Type B pancreatic cell (in vitro differentiated cells): ENCODE measurements at regions not wholly inside any gene's neighbourhood (a gene's known extent, or its start where the extent isn't known, plus 50 kb on each side); places are given as distances from the start of the nearest gene placed in this dataset.
"Not testable (repeated sequence)": the region's sequence is repeated elsewhere in the genome, so short reads cannot be mapped to it uniquely, and the experiment has no call there.

Source experiments
- DNase-seq: peaks from one replicate; pipeline ENCODE4 v3.0.0; 2021; ENCODE audit warnings: mixed read lengths; ENCODE audit not compliant: unreplicated experiment; ENCODE audit errors: extremely low spot score
- H3K27ac Mint-ChIP-seq: 2 replicates; pipeline ENCODE4 v1.8.0; 2021; ENCODE audit warnings: mild to moderate bottlenecking, mixed read lengths
- H3K27me3 Mint-ChIP-seq: 2 replicates; pipeline ENCODE4 v1.8.0; 2021; ENCODE audit warnings: mixed read lengths
- H3K36me3 Mint-ChIP-seq: 2 replicates; pipeline ENCODE4 v1.8.0; 2021; ENCODE audit warnings: mixed read lengths
- H3K4me1 Mint-ChIP-seq: one replicate; pipeline ENCODE4 v1.8.0; 2021; ENCODE audit warnings: mixed read lengths; ENCODE audit not compliant: unreplicated experiment
- H3K4me3 Mint-ChIP-seq: 2 replicates; pipeline ENCODE4 v1.8.0; 2021; ENCODE audit warnings: mild to moderate bottlenecking, mixed read lengths
- H3K9me3 Mint-ChIP-seq: 2 replicates; pipeline ENCODE4 v1.8.0; 2021; ENCODE audit warnings: mixed read lengths
- CTCF ChIP-seq: fragments of 200-600 bp; sonication (generic); conservative IDR thresholded peaks from 2 replicates; pipeline ENCODE4 v1.5.0; 2021; ENCODE audit warnings: antibody characterized with exemption, mild to moderate bottlenecking

- no peak for DNase-seq
- no peak overlapping the region for H3K4me3 Mint-ChIP-seq
- H3K9me3 Mint-ChIP-seq: no peaks in the 10 kb centered on the region
- TF ChIP-seq CTCF: no peak
- no peaks in the 10 kb centered on the region for H3K36me3 Mint-ChIP-seq
- no peaks in the 10 kb centered on the region for H3K27me3 Mint-ChIP-seq
- H3K4me1 Mint-ChIP-seq: peaks cover 2% of the 10 kb centered on the region
- no peak overlapping the region for H3K27ac Mint-ChIP-seq
Measured at GRCh38 chr5:34416501-34417008, 239.6 kb upstream of the RAI14 start.

GRCh38 chr5:34420191-34420590 is 235.9 kb upstream of the RAI14 start:
- not testable (repeated sequence) for H3K27me3 Mint-ChIP-seq, H3K36me3 Mint-ChIP-seq, H3K27ac Mint-ChIP-seq, H3K4me3 Mint-ChIP-seq, H3K9me3 Mint-ChIP-seq, H3K4me1 Mint-ChIP-seq, DNase-seq

GRCh38 chr5:34436761-34437501 is 219.2 kb upstream of the RAI14 start:
- H3K36me3 Mint-ChIP-seq: no peaks in the 10 kb centered on the region
- H3K4me3 Mint-ChIP-seq: no peak overlapping the region
- H3K9me3 Mint-ChIP-seq: peaks cover 20% of the 10 kb centered on the region
- H3K27ac Mint-ChIP-seq: no peak overlapping the region
- H3K27me3 Mint-ChIP-seq: no peaks in the 10 kb centered on the region
- DNase-seq: no peak
- peaks cover 5% of the 10 kb centered on the region for H3K4me1 Mint-ChIP-seq
- no peak for TF ChIP-seq CTCF

GRCh38 chr5:34439601-34440000 is 216.5 kb upstream of the RAI14 start:
- Mint-ChIP-seq H3K36me3 (no peaks in the 10 kb centered on the region), H3K4me3 (no peak overlapping the region), H3K9me3 (peaks cover 17% of the 10 kb centered on the region), H3K27me3 (no peaks in the 10 kb centered on the region), H3K27ac (no peak overlapping the region), H3K4me1 (peaks cover 5% of the 10 kb centered on the region)
- TF ChIP-seq CTCF: no peak
- DNase-seq: no peak

- not testable (repeated sequence) for H3K27me3 Mint-ChIP-seq, H3K4me3 Mint-ChIP-seq, H3K4me1 Mint-ChIP-seq, H3K36me3 Mint-ChIP-seq, H3K27ac Mint-ChIP-seq, DNase-seq
- H3K9me3 Mint-ChIP-seq: peaks cover 18% of the 10 kb centered on the region
Measured at GRCh38 chr5:34441767-34442166, 214.4 kb upstream of the RAI14 start.

- H3K36me3 Mint-ChIP-seq: no peaks in the 10 kb centered on the region
- no peak for TF ChIP-seq CTCF
- H3K9me3 Mint-ChIP-seq: peaks cover 5% of the 10 kb centered on the region
- peaks cover 3% of the 10 kb centered on the region for H3K27me3 Mint-ChIP-seq
- DNase-seq: no peak
- H3K4me3 Mint-ChIP-seq: no peak overlapping the region
- no peak overlapping the region for H3K27ac Mint-ChIP-seq
- no peaks in the 10 kb centered on the region for H3K4me1 Mint-ChIP-seq
Measured at GRCh38 chr5:34447424-34447823, 208.7 kb upstream of the RAI14 start.
